AG09319 (cell line): ENCODE measurements at regions not wholly inside any gene's neighbourhood (a gene's known extent, or its start where the extent isn't known, plus 50 kb on each side); places are given as distances from the start of the nearest gene placed in this dataset.

ENCODE experiments used
- DNase-seq: peaks from one replicate; pipeline ENCODE4 v3.0.0-alpha.2; 2010; ENCODE audit warnings: low read depth; ENCODE audit errors: extremely low read depth
- CTCF ChIP-seq: IDR thresholded peaks from 2 replicates; pipeline ENCODE4 v1.5.1; 2011; ENCODE audit warnings: low read depth, mild to moderate bottlenecking, inconsistent platforms, low read length, moderate library complexity

GRCh38 chr2:108067820-108068405, 81.6 kb downstream of the SLC5A7 start:
- no peak for DNase-seq

DNA sequence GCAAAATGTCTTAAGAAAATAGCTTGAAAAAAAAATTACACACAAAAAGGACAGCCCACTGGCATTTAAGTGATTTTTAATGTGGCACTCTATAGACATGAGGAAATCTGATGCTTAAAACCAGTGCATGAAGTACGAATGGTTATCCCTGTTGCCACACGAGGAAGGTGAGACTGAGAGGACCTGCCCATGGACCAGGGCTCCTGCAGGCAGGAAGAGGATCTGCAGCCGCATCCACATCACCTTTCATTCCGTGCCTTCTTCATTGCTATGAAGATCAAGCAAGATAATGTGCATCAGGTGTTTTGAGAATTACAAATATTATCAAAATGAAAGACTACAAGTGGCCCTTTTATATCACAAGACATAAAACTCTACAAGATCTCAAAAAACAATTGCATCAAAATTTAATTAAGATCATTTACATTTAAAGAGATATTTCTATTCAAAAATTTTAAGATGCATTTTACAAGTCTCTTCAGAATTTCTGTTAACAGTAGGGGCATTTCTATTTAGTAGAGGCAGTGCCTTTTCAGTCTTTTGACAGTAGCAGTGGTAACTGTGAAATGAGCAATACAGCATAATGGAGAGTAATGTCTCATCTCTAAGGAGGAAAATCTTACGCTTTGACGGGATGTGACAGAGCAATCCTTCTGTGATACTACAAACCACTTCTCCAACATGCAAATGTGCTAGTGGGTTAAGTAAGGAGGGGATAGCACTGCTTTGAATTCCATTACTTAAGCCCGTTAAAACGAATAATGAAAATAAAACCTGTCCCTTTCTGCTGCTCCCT, 83.4 kb downstream of the SLC5A7 start:
- DNase-seq = no peak
- no peak for TF ChIP-seq CTCF

More at GRCh38 chr2:108067820-108068405, 81.6 kb downstream of the SLC5A7 start:
- TF ChIP-seq CTCF = no peak

- TF ChIP-seq CTCF = no peak
- DNase-seq = no peak
Measured at GRCh38 chr2:108073415-108074072, 87.2 kb downstream of the SLC5A7 start.

DNA sequence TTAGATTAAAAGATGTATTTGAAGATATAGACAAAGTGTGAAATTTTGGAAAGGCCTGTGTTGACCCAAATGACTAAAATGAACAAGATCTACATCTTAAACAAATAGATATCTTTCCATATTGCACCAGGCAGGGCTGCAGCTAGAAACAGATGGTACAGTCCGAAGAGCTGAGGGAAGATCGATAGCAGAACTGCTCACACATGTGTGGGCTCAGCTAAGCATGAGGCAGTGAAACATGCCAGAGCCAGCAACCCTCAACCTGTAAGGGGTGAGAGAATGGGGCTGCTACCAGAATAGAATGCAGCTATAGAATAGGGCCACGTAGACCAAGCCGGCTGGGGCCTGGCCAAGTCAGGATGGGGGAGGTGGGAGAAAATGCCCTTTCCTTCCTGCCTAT, 87.8 kb downstream of the SLC5A7 start:
- TF ChIP-seq CTCF = no peak
- DNase-seq = no peak

DNA sequence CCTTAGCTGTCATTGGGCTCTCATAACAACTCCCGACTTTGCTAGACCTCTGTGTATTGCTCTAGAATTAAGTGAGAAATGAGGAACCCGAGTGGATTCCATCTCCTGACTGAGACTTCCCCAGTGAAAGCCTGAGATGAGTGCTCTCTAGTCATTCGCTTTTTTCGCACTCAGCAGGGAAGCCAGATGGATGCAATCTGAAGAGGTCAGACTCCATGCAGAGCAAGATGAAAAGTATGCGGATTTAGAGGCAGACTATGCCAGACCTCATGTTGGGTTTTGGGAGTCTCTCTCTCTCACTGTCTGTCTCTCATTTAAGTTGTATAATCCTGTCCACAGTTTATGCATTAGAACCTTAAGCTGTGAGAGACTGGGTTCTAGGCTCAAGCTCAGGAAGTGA, 88.6 kb downstream of the SLC5A7 start:
- TF ChIP-seq CTCF = no peak
- no peak for DNase-seq

- no peak for TF ChIP-seq CTCF
- no peak for DNase-seq
Measured at GRCh38 chr2:108076527-108076926, 90.2 kb downstream of the SLC5A7 start.

DNA sequence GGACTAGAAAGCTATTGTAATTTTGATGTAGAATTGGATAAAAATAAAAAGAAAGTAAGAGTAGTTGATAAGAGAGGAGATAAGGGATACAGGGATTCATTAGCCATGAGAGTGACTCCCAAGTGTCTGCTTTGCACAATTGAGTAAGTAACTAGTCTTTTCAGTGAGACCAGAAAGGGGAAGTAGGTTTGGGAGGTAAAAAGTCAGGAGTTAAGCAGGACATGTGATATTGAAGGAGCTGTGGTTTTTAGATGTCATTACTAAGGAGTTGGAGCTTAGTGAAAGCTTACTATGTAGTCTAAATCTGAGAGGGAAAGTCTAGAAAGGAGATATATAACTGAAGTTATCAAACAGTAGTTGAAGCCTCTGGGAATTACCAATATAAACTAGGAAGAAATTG, 93.4 kb downstream of the SLC5A7 start:
- no peak for TF ChIP-seq CTCF
- DNase-seq = no peak
